Activated T-cell treated with anti-CD3 and anti-CD28 coated beads, Interleukin-2, amount 50 U/mL, for 48 hours (primary cell): ENCODE measurements at regions not wholly inside any gene's neighbourhood (a gene's known extent, or its start where the extent isn't known, plus 50 kb on each side); places are given as distances from the start of the nearest gene placed in this dataset.

Experiments
- DNase-seq, 2 experiments: peaks; one replicate each; pipeline ENCODE4 v3.0.0-alpha.2; 2020

DNA sequence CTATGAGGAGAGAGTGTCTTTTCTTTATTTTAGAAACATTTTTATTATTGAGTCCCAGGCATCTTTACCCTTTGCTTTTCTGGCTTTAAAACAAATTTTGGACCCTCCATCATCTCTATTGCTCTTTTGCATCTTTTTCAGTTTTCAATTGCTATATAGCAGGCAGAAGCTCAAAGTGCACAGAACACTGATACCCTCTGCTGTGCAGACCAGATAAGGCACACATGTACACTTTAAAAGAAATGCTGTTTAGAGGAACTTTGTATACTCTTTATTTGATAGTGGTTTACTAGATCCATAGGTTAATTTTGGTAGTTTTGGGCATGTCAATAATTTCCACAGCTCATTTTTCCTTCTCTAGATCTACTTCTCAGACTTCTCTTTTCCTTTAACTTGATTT is 324.2 kb downstream of the SH2D4B start:
- no peak for DNase-seq

DNA sequence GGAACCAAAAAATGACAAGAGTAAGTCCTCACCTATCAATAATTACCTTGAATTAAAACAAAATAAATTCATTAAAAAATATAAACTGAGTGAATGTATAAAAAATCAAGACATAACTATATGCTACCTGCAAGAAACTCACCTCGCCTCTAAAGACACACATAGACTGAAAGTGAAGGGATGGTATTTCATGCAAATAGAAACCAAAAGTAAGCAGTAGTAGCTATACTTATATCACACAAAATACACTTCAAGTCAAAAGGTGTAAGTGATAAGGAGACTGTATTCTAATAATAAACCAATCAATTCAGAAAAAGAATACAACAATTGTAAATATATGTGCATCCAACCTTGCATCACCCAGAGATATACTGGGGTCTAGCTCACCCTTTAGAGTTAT is 332.6 kb downstream of the SH2D4B start:
- no peak for DNase-seq

DNA sequence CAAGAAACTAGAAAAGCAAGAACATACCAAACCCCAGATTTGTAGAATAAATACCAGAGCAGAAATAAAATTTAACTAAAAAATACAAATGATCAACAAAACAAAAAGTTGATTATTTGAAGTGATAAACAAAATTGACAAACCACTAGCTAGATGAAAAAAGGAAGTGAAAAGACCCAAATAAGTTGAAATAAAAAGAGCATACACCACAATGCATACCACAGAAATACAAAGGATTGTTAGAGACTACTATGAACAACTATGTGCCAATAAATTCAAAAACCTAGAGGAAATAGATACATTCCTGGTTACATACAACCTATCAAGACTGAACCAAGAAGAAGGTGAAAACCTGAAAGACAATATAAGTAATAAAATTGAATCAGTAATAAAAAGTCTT is 333.4 kb downstream of the SH2D4B start:
- no peak for DNase-seq

GRCh38 chr10:80878330-80878729 is 340.6 kb downstream of the SH2D4B start:
- DNase-seq, result no peak

- DNase-seq, result no peak
These were observed 352.4 kb downstream of the SH2D4B start for GRCh38 chr10:80890146-80890545.

DNA sequence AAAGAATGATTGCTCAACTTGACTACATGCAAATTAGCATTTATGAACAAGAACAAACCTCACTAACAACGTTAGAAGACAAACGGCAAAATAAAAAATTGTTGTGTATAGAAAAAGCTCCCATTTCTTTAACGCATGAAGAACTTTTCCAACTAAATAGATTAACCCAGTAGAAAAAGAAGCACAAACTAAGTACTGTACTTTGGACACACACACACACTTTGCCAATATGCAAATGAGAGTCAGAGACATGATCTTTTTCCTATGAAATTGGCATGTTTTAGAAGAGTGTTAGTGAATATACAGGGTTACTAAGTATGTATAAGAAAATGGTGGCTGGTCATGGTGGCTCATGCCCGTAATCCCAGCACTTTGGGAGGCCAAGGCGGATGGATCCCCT is 355.6 kb downstream of the SH2D4B start:
- DNase-seq, result no peak

DNA sequence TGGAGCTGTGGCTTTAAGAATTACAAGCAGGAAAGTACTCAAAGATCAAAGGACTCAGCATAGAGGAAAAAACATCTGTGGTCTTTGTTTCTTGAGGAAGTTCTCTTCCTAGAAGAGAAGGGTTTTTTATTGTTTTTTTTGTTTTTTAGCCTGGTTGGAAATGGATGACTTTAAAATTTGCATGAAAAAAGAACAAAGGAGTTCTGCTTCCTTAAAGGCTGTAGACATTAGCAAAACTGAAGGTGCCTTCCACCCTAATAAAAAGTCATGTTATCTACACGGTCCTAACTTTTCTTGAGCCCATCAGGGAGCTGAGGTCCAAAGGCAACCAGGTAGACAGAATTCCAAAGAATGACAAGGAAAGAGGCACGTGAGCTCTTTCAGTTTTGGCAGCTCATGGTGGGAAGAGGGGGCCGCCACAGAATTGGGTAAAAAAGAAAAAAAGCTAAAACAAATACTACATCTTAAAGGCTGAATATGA is 356.6 kb downstream of the SH2D4B start:
- DNase-seq, result no peak

GRCh38 chr10:80894797-80895467 is 357.2 kb downstream of the SH2D4B start:
- no peak for DNase-seq

- DNase-seq, result no peak
These were observed 358.4 kb downstream of the SH2D4B start for GRCh38 chr10:80896076-80896475.

DNA sequence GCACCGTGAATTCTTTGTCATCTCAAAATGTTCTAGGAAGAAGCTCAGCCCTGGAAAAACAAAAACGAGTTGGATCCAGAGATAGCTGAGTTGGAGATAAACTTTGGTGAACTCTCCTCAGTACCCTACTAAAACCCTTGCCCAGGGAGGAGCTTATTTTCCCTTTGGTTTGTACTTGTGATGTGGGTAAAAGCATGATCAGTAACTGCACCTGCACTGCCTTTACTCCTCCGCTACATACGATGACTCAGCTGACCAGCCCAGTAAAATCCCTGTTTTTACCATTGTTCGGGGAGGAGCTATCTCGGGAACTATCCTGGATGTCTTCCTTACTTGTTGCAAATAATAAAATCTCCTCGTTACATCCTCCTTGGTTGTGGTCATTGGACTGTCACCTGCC is 359.3 kb downstream of the SH2D4B start:
- no peak for DNase-seq

DNA sequence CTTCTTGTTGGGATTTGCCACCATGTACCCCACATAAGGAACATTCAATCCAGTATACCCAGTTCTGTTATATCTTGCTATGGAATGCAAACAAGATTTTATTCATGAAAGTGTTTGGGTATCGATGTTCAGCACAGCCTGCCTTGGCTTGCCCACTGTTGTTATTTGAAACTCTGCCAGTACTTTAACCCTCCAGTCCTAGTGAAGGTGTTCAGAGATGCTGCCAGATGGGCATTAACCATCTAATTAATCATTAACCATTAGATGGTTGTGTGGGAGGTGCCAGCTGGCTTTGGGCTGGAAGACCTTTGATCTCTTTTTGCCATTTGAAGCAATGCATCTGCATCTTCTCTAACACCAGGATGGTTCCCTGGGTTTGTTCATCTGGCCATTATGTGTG is 363.0 kb downstream of the SH2D4B start:
- no peak for DNase-seq

DNA sequence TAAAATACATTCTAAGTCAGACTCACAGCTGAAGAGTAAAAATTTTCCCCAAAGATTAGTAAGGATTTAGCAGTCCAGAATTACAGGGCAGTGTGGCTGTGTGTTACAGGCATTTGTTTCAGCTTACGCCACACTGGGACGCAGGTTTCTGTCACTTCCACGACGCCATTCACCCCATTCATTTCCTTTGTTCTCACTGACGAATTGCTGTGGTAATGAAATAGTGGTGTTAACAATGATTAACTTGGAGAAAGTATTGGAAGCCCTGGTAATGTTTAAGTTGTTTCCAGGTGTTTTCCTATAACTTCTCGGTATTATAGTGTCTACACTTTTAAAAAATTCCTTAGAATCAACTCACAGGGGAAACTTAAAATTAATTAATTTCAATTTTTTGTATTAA is 370.9 kb downstream of the SH2D4B start:
- no peak for DNase-seq

DNA sequence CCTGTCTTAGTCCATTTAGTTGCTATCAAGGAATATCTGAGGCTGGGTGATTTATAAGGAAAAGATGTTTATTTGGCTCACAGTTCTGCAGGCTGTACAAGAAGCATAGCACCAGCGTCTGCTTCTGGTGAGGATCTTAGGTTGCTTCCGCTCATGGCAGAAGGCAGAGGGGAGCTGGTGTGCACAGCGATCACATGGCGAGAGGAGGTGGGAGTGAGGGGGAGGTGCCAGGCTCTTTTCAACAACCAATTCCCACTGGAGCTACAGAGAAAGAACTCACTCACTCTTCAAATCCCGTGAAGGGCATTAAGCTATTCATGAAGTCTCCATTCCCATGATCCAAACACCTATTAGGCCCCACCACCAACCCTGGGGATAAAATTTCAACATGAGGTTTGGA is 371.6 kb downstream of the SH2D4B start:
- DNase-seq, result no peak

- DNase-seq, result no peak
These were observed 379.9 kb downstream of the SH2D4B start for GRCh38 chr10:80917636-80918035.

DNA sequence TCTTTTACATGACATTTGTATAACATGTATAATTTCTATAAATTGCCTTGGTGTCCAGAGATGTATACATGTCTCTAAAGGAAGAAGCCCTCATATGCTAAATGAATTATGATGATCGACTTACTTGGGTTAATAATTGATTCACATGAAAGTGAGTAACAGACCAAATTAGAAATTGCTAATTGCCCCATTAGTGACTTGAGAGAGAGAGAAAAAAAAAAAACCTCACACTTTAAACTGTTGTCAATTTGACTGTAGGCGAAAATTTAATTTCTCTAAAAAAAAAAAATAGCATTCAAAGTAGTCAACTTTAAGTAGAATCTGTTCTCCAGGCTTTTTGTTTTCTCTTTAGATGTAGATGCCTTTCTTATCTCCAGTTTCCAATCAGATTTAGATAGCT is 383.3 kb downstream of the SH2D4B start:
- DNase-seq, result no peak

GRCh38 chr10:80924063-80924952 is 386.6 kb downstream of the SH2D4B start:
- peak; percentile 21 to 23 for DNase-seq

- no peak for DNase-seq
These were observed 389.8 kb downstream of the SH2D4B start for GRCh38 chr10:80927419-80928078.

DNA sequence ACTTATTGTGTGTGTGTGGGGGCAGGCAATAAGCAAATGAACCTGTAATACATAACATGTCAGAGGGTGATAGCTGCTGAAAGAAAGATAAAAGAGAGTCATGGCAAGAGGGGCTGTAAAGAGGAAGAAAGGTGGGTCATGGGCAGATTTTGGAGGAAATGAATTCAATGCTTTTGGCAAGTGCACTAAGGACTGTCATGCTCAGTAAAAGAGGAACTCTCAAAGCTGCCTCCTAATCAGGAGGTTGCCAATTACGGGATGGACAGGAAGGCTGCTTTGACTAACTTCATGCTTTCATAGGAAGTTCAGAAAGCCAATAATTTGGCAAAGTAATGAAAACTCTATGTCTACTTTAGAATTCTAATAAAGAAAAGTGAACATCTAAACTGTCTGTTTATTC is 401.2 kb downstream of the SH2D4B start:
- no peak for DNase-seq

- DNase-seq, result no peak
These were observed 407.7 kb downstream of the SH2D4B start for GRCh38 chr10:80945264-80945880.

DNA sequence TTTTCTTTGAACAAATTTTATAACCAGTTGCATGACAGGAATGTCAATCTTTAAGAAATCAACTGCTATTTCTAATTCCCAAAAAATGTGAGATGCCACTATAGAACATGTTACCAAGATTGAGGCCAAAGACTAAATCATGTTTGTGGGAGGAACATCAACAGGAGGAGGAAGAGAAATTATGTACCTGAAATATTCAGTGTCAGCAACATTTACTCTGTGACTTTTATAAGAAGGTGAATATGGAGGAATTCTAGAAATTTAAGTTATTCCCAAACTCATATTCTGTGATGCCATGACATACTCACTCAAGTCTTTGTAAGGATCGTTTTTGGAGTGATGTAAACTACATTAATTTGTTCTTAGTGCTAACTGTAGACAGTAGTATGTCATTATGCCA is 408.4 kb downstream of the SH2D4B start:
- DNase-seq, result no peak

- DNase-seq, result no peak
These were observed 409.4 kb downstream of the SH2D4B start for GRCh38 chr10:80946957-80947726.

DNA sequence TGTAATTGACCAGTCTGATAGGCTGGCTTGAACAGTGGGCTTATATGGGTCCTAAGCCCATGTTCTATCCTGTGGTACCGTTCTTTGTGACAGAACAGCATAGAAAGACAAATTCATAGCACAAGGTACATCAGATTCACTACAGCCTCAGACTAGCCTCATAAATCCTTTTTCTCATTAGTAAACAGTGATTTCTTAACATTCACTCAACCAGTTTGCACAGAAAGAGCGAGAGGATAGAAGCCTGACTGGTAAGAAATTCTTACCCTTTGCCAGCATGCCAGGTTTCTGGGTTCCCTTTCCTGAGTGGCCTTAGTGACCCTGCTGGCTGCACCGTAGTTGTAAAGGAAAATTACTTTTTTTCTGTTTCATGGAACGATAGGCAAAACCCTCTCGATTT is 412.1 kb downstream of the SH2D4B start:
- DNase-seq, result no peak

GRCh38 chr10:80952436-80952835 is 414.7 kb downstream of the SH2D4B start:
- DNase-seq, result no peak
